ENCODE measurements at regions not wholly inside any gene's neighbourhood (a gene's known extent, or its start where the extent isn't known, plus 50 kb on each side); places are given as distances from the start of the nearest gene placed in this dataset.

GRCh38 chr21:16241479-16241963 is 511.7 kb downstream of the USP25 start:
- no peak for DNase-seq

- DNase-seq, result no peak
These were observed 513.6 kb downstream of the USP25 start for GRCh38 chr21:16243396-16243795.

- DNase-seq, result no peak
These were observed 518.9 kb downstream of the USP25 start for GRCh38 chr21:16248705-16249104.

- DNase-seq, result no peak
These were observed 520.5 kb downstream of the USP25 start for GRCh38 chr21:16250273-16250672.

GRCh38 chr21:16258844-16259611 is 529.2 kb downstream of the USP25 start:
- no peak for DNase-seq

- no peak for DNase-seq
These were observed 532.3 kb downstream of the USP25 start for GRCh38 chr21:16262091-16262490.

- DNase-seq, result no peak
These were observed 534.5 kb downstream of the USP25 start for GRCh38 chr21:16264319-16264718.

GRCh38 chr21:16269476-16269875 is 539.7 kb downstream of the USP25 start:
- DNase-seq, result no peak

- DNase-seq, result no peak
These were observed 550.2 kb downstream of the USP25 start for GRCh38 chr21:16279731-16280581.

GRCh38 chr21:16280686-16281091 is 550.9 kb downstream of the USP25 start:
- DNase-seq, result no peak

- DNase-seq, result no peak
These were observed 553.7 kb downstream of the USP25 start for GRCh38 chr21:16283516-16283915.

GRCh38 chr21:16285605-16286126 is 555.9 kb downstream of the USP25 start:
- DNase-seq, result no peak

GRCh38 chr21:16287046-16287445 is 557.3 kb downstream of the USP25 start:
- no peak for DNase-seq

- DNase-seq, result no peak
These were observed 561.5 kb downstream of the USP25 start for GRCh38 chr21:16291296-16291695.

- no peak for DNase-seq
These were observed 564.3 kb downstream of the USP25 start for GRCh38 chr21:16294128-16294527.

GRCh38 chr21:16302851-16303282 is 573.1 kb downstream of the USP25 start:
- DNase-seq, result no peak

- no peak for DNase-seq
These were observed 574.7 kb downstream of the USP25 start for GRCh38 chr21:16304174-16305095.

GRCh38 chr21:16305686-16306085 is 575.9 kb downstream of the USP25 start:
- no peak for DNase-seq

GRCh38 chr21:16307256-16307655 is 577.5 kb downstream of the USP25 start:
- DNase-seq, result no peak

- peak; percentile 10 for DNase-seq
These were observed 578.5 kb downstream of the USP25 start for GRCh38 chr21:16308269-16308668.

GRCh38 chr21:16309250-16309971 is 579.6 kb downstream of the USP25 start:
- no peak for DNase-seq

- no peak for DNase-seq
These were observed 580.4 kb downstream of the USP25 start for GRCh38 chr21:16310176-16310575.

Data from NCI-H526 treated with DMSO at 0.1 percent for 48 hours (cell line).